ENCODE measurements at regions not wholly inside any gene's neighbourhood (a gene's known extent, or its start where the extent isn't known, plus 50 kb on each side); places are given as distances from the start of the nearest gene placed in this dataset.

DNA sequence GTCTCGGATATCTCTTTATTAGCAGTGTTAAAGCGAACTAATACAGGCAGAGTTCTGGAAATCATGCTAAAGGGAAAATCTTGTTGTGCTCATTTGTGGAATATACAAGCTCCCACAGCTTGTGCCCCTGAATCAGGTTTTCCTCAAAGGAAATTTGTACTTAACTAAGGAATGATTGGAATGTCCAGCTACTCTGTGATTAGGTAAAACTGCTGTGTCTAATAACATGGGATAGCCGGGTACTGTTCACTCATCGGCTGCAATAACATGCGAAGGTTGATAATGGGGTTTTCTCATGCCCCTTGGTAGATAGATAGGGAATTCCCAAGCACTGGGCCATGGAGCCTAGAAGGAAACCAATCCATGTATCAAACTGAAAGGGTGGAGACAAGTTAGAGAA lies 306.7 kb downstream of the NR2F1-AS1 start:
- ATAC-seq (no peak), FAIRE-seq (no peak), DNase-seq (no peak)
- no peaks in the 10 kb centered on the region for H3K9me3 ChIP-seq
- WGBS, 2 donors: 38 to 45% methylated on average over 5 of the region's 5 CpGs
- TF ChIP-seq, protein P1, sequence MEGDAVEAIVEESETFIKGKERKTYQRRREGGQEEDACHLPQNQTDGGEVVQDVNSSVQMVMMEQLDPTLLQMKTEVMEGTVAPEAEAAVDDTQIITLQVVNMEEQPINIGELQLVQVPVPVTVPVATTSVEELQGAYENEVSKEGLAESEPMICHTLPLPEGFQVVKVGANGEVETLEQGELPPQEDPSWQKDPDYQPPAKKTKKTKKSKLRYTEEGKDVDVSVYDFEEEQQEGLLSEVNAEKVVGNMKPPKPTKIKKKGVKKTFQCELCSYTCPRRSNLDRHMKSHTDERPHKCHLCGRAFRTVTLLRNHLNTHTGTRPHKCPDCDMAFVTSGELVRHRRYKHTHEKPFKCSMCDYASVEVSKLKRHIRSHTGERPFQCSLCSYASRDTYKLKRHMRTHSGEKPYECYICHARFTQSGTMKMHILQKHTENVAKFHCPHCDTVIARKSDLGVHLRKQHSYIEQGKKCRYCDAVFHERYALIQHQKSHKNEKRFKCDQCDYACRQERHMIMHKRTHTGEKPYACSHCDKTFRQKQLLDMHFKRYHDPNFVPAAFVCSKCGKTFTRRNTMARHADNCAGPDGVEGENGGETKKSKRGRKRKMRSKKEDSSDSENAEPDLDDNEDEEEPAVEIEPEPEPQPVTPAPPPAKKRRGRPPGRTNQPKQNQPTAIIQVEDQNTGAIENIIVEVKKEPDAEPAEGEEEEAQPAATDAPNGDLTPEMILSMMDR (IDR thresholded peaks at IDR 0.05): no peak
- H3K27me3 ChIP-seq: no peaks in the 10 kb centered on the region
- no peak overlapping the region for H3K27ac ChIP-seq
- intact Hi-C loops (cut with DNase I): no loop called here
- H3K4me1 ChIP-seq: no peaks in the 10 kb centered on the region
- H3K36me3 ChIP-seq: no peaks in the 10 kb centered on the region
- no peak overlapping the region for H3K4me3 ChIP-seq

DNA sequence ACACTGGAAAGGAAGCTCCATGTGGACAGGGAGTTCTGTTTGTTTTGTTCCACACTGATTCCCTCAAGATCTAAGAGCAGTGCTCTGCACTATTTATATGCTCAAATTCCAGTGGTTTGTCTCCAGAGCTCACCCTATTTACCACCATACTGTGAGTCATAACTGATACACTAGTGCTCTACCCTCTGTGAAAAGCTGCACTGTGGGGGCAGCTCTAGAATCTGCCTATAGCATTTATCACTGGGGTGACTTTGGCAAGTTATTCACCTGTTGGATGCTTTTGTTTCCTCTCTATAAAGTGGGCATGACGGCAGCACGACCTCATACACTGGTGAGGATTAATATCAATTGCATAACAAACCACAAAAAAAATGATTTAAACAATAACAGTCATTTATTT lies 307.8 kb downstream of the NR2F1-AS1 start:
- no peaks in the 10 kb centered on the region for H3K36me3 ChIP-seq
- FAIRE-seq (no peak), DNase-seq (no peak), ATAC-seq (no peak)
- no peaks in the 10 kb centered on the region for H3K4me1 ChIP-seq
- intact Hi-C loops (cut with DNase I): no loop called here
- 45 to 66% methylated on average over 2 of the region's 2 CpGs for WGBS, 2 donors
- H3K27ac ChIP-seq: no peak overlapping the region
- no peak overlapping the region for H3K4me3 ChIP-seq
- TF ChIP-seq, protein P1 (IDR thresholded peaks at IDR 0.05): no peak
- no peaks in the 10 kb centered on the region for H3K27me3 ChIP-seq
- H3K9me3 ChIP-seq: no peaks in the 10 kb centered on the region

DNA sequence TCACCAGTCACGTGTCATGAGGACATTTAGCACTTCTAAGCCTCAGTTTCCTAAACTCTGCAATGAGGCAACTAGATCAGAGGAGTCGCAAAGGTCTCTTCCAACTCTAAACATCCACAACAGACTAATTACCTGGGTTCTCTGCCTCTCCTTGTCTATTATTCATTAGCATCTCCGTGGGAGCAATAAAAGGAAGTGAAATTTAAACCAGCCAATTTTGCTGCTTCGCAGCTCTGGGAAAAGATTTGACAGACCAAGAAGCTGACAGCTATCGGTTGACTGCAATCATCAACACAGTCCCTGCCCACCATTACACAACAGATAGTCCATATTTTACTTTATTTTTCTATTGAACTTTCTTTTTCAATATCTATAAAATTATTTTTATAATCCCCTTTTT lies 308.9 kb downstream of the NR2F1-AS1 start:
- Histone ChIP-seq H3K4me3 (no peak overlapping the region), H3K36me3 (no peaks in the 10 kb centered on the region), H3K9me3 (no peaks in the 10 kb centered on the region), H3K27ac (no peak overlapping the region), H3K27me3 (no peaks in the 10 kb centered on the region), H3K4me1 (no peaks in the 10 kb centered on the region)
- 57 to 66% methylated on average over 5 of the region's 5 CpGs for WGBS, 2 donors
- ATAC-seq (no peak), FAIRE-seq (no peak), DNase-seq (no peak)
- TF ChIP-seq, protein P1 (IDR thresholded peaks at IDR 0.05): no peak
- intact Hi-C loops (cut with DNase I): no loop called here

DNA sequence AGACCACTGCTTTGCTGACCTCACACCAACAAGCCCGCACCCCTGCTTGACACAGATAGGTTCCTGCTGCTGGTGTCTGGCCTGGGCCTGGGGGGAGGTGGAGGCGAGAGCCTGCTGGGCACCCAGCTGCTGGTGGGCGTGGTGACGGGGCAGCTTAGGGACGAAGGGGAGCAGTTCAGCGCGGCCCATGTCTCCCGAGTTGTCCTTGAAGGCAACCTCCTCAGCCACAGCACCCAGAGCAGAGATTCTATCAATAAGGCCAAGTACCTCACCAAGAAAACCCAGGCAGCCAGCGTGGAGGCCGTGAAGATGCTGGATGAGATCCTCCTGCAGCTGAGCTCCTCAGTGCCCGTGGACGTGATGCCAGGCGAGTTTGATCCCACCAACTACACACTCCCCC lies 313.3 kb downstream of the NR2F1-AS1 start:
- no peak overlapping the region for H3K4me3 ChIP-seq
- no peak overlapping the region for H3K27ac ChIP-seq
- TF ChIP-seq, protein P1 (IDR thresholded peaks at IDR 0.05): no peak
- intact Hi-C loops (cut with DNase I): no loop called here
- no peak for FAIRE-seq
- H3K36me3 ChIP-seq: no peaks in the 10 kb centered on the region
- no peaks in the 10 kb centered on the region for H3K27me3 ChIP-seq
- no peaks in the 10 kb centered on the region for H3K9me3 ChIP-seq
- H3K4me1 ChIP-seq: no peaks in the 10 kb centered on the region
- WGBS, 2 donors: 76 to 87% methylated on average over 13 of the region's 13 CpGs
- DNase-seq: peak in 1 of 6 donors; percentile 64
- ATAC-seq: no peak

DNA sequence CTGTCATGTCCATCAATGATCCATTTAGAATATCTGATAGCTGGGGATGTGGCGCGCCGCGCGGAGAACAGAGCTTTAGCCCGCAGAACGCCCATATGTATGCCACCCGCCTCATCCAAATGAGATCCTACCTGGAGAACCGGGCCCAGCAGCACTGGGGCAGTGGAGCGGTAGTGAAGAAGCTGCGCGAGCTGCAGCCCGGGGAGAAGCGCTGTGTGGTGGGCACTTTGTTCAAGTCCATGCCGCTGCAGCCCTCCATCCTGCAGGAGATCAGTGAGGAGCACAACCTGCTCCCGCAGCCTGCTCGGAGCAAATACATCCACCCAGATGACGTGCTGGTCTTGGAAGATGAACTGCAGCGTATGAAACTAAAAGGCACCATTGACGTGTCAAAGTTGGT lies 313.7 kb downstream of the NR2F1-AS1 start:
- WGBS, 2 donors: 91 to 96% methylated on average over 20 of the region's 20 CpGs
- no peaks in the 10 kb centered on the region for H3K9me3 ChIP-seq
- DNase-seq (peak in 1 of 6 donors; percentile 30), FAIRE-seq (no peak), ATAC-seq (no peak)
- H3K27me3 ChIP-seq: no peaks in the 10 kb centered on the region
- TF ChIP-seq, protein P1 (IDR thresholded peaks at IDR 0.05): no peak
- no peaks in the 10 kb centered on the region for H3K36me3 ChIP-seq
- no peak overlapping the region for H3K27ac ChIP-seq
- intact Hi-C loops (cut with DNase I): no loop called here
- no peaks in the 10 kb centered on the region for H3K4me1 ChIP-seq
- no peak overlapping the region for H3K4me3 ChIP-seq
